ENCODE measurements at regions not wholly inside any gene's neighbourhood (a gene's known extent, or its start where the extent isn't known, plus 50 kb on each side); places are given as distances from the start of the nearest gene placed in this dataset.

GRCh38 chr21:39084979-39085729 is 98.1 kb downstream of the PSMG1 start:
- DNase-seq (ENCODE audit: low spot score) = no peak
- Histone ChIP-seq H3K4me1 (ENCODE audit: control insufficient read depth in 4 of 4, insufficient read depth in 4 of 4, low read length in 3 of 4) (peaks cover 0 to 8% (median 4%) of the 10 kb centered on the region in 4 donors), H3K27ac (ENCODE audit: low read depth in 1 of 2, low read length in 2 of 2) (no peak overlapping the region), H3K4me3 (ENCODE audit: low read depth in 1 of 3, low read length in 3 of 3) (no peak overlapping the region), H3K9ac (ENCODE audit: low read depth in 1 of 2, low read length in 2 of 2) (no peak overlapping the region), H3K36me3 (ENCODE audit: control insufficient read depth in 4 of 4, insufficient read depth in 3 of 4, low read depth in 1 of 4, low read length in 3 of 4) (no peaks in the 10 kb centered on the region), H3K27me3 (ENCODE audit: control insufficient read depth in 4 of 4, insufficient read depth in 4 of 4, low read length in 3 of 4) (no peaks in the 10 kb centered on the region), H3K9me3 (ENCODE audit: control insufficient read depth in 4 of 4, low read length in 3 of 4) (no peaks in the 10 kb centered on the region)
- TF ChIP-seq YY1 (IDR thresholded peaks at IDR 0.05) (no peak), HNF4A (conservative IDR thresholded peaks at IDR 0.05) (peak; percentile 56 to 63), SP1 (IDR thresholded peaks at IDR 0.05) (no peak)
- 75% methylated on average over 5 of the region's 5 CpGs for WGBS

- Histone ChIP-seq H3K9ac (ENCODE audit: low read depth in 1 of 2, low read length in 2 of 2) (peak overlapping the region in 1 of 2 donors; percentile 37), H3K27me3 (ENCODE audit: control insufficient read depth in 4 of 4, insufficient read depth in 4 of 4, low read length in 3 of 4) (no peaks in the 10 kb centered on the region), H3K4me3 (ENCODE audit: low read depth in 1 of 3, low read length in 3 of 3) (no peak overlapping the region), H3K9me3 (ENCODE audit: control insufficient read depth in 4 of 4, low read length in 3 of 4) (no peaks in the 10 kb centered on the region), H3K27ac (ENCODE audit: low read depth in 1 of 2, low read length in 2 of 2) (peak overlapping the region in 1 of 2 donors; percentile 77), H3K36me3 (ENCODE audit: control insufficient read depth in 4 of 4, insufficient read depth in 3 of 4, low read depth in 1 of 4, low read length in 3 of 4) (no peaks in the 10 kb centered on the region), H3K4me1 (ENCODE audit: control insufficient read depth in 4 of 4, insufficient read depth in 4 of 4, low read length in 3 of 4) (peaks cover 0 to 15% (median 8%) of the 10 kb centered on the region in 4 donors)
- DNase-seq (ENCODE audit: low spot score) = no peak
- 63% methylated on average over 4 of the region's 4 CpGs for WGBS
- TF ChIP-seq SP1 (IDR thresholded peaks at IDR 0.05) = no peak
- peak in 1 of 2 donors; percentile 3 for TF ChIP-seq HNF4A (conservative IDR thresholded peaks at IDR 0.05)
- peak; percentile 24 to 41 for TF ChIP-seq RXRA (IDR thresholded peaks at IDR 0.05)
- TF ChIP-seq MAX (IDR thresholded peaks at IDR 0.05) = no peak
These were observed 99.2 kb downstream of the PSMG1 start for GRCh38 chr21:39084073-39084472.

- WGBS = 45% methylated on average over 11 of the region's 11 CpGs
- DNase-seq (ENCODE audit: low spot score) = no peak
- Histone ChIP-seq H3K4me3 (ENCODE audit: low read depth in 1 of 3, low read length in 3 of 3) (no peak overlapping the region), H3K27me3 (ENCODE audit: control insufficient read depth in 4 of 4, insufficient read depth in 4 of 4, low read length in 3 of 4) (no peaks in the 10 kb centered on the region), H3K27ac (ENCODE audit: low read depth in 1 of 2, low read length in 2 of 2) (peak overlapping the region; percentile 51 to 77), H3K9ac (ENCODE audit: low read depth in 1 of 2, low read length in 2 of 2) (peak overlapping the region in 1 of 2 donors; percentile 37), H3K36me3 (ENCODE audit: control insufficient read depth in 4 of 4, insufficient read depth in 3 of 4, low read depth in 1 of 4, low read length in 3 of 4) (no peaks in the 10 kb centered on the region), H3K4me1 (ENCODE audit: control insufficient read depth in 4 of 4, insufficient read depth in 4 of 4, low read length in 3 of 4) (peaks cover 0 to 15% (median 10%) of the 10 kb centered on the region in 4 donors), H3K9me3 (ENCODE audit: control insufficient read depth in 4 of 4, low read length in 3 of 4) (no peaks in the 10 kb centered on the region)
- TF ChIP-seq CTCF (IDR thresholded peaks at IDR 0.05; ENCODE audit: low read depth, low read length, missing input control) = no peak
- peak; percentile 60 for TF ChIP-seq YY1 (IDR thresholded peaks at IDR 0.05)
- peak; percentile 31 to 44 for TF ChIP-seq EGR1 (IDR thresholded peaks at IDR 0.05; ENCODE audit: low read depth in 2 of 2)
- peak in 1 of 2 donors; percentile 48 for TF ChIP-seq RAD21 (IDR thresholded peaks at IDR 0.05)
- TF ChIP-seq RXRA (IDR thresholded peaks at IDR 0.05) = peak in 1 of 2 donors; percentile 71
- TF ChIP-seq HNF4A (conservative IDR thresholded peaks at IDR 0.05) = peak in 1 of 2 donors; percentile 37
- peak; percentile 16 for TF ChIP-seq NR2F2 (IDR thresholded peaks at IDR 0.05)
- TF ChIP-seq FOXA1 (IDR thresholded peaks at IDR 0.05) = no peak
- peak; percentile 49 for TF ChIP-seq ZBTB33 (IDR thresholded peaks at IDR 0.05)
- peak; percentile 55 to 75 for TF ChIP-seq JUND (IDR thresholded peaks at IDR 0.05)
- peak; percentile 57 for TF ChIP-seq SP1 (IDR thresholded peaks at IDR 0.05)
- TF ChIP-seq FOXA2 (IDR thresholded peaks at IDR 0.05) = peak; percentile 18
- no peak for TF ChIP-seq HNF4G (IDR thresholded peaks at IDR 0.05)
- TF ChIP-seq REST (IDR thresholded peaks at IDR 0.05) = no peak
- peak; percentile 43 for TF ChIP-seq ATF3 (IDR thresholded peaks at IDR 0.05)
- no peak for TF ChIP-seq TAF1 (conservative IDR thresholded peaks at IDR 0.05)
- TF ChIP-seq GABPA (IDR thresholded peaks at IDR 0.05 in 1 of 2, conservative IDR thresholded peaks at IDR 0.05 in 1 of 2) = no peak
These were observed 99.8 kb downstream of the PSMG1 start for GRCh38 chr21:39083377-39084008.
